A549 (cell line): ENCODE measurements at regions not wholly inside any gene's neighbourhood (a gene's known extent, or its start where the extent isn't known, plus 50 kb on each side); places are given as distances from the start of the nearest gene placed in this dataset.

Source experiments
- ATAC-seq, 2 experiments: fragments of 200-7000 bp in 1 of 2; fragments of >200 bp in 1 of 2; cut with Nextera tagmentation in 1 of 2; cut with Tn5 transposase in 1 of 2; 3 replicates each; pipeline versions ENCODE4 v1.8.0 to v1.9.1; 2018 to 2020; ENCODE audit warnings: mild to moderate bottlenecking in 1 of 2, moderate library complexity in 1 of 2
- CTCF ChIA-PET: fragments of 300-600 bp; sonication (Branson Sonifier 250); formaldehyde crosslinking; extraction: SDS; loops from one replicate; lab custom pipeline; 2021; ENCODE audit warnings: antibody characterized with exemption, inconsistent platforms; lab: Yijun Ruan, JAX
- POLR2A ChIA-PET: fragments of 350-600 bp; formaldehyde crosslinking; extraction: SDS; loops from one replicate; lab custom pipeline; 2021; ENCODE audit warnings: antibody characterized with exemption, inconsistent platforms; lab: Yijun Ruan, JAX
- DNase-seq, 2 experiments: peaks; one replicate each; pipeline versions ENCODE4 v3.0.0 to v3.0.0-alpha.2; 2011 to 2016; ENCODE audit warnings: low read depth in 1 of 2, low spot score in 1 of 2
- FAIRE-seq: peaks from 2 replicates; lab custom pipeline; 2011; peaks lifted over from hg19 to GRCh38; lab: Jason Lieb, UNC
- H3K27ac ChIP-seq, 2 experiments: fragments of >200 bp; sonication (Bioruptor Twin); formaldehyde crosslinking; 3 replicates each; pipeline ENCODE4 v1.5.1; 2016 to 2017
- H3K4me1 ChIP-seq: fragments of >200 bp; sonication (Bioruptor Twin); formaldehyde crosslinking; 3 replicates; pipeline ENCODE4 v1.6.1; 2016
- H3K4me2 ChIP-seq: fragments of >200 bp; sonication (Bioruptor Twin); formaldehyde crosslinking; 3 replicates; pipeline ENCODE4 v1.6.1; 2016
- H3K4me3 ChIP-seq: fragments of >200 bp; sonication (Bioruptor Twin); formaldehyde crosslinking; 3 replicates; pipeline ENCODE4 v1.5.1; 2016
- H3K9me3 ChIP-seq: fragments of >200 bp; sonication (Bioruptor Twin); formaldehyde crosslinking; 3 replicates; pipeline ENCODE4 v1.6.1; 2016
- BCL3 ChIP-seq: fragments of >200 bp; sonication (Bioruptor Twin); formaldehyde crosslinking; IDR thresholded peaks from 3 replicates; pipeline ENCODE4 v1.6.1; 2016
- BHLHE40 ChIP-seq: IDR thresholded peaks from 2 replicates; pipeline ENCODE4 v1.6.1; 2012; ENCODE audit warnings: low read depth, low read length, inconsistent platforms
- CBX2 ChIP-seq: fragments of 200-600 bp; sonication (generic); IDR thresholded peaks from 2 replicates; pipeline ENCODE4 v1.6.1; 2016; ENCODE audit warnings: low read depth, mild to moderate bottlenecking, borderline replicate concordance
- CBX8 ChIP-seq: fragments of 200-600 bp; sonication (generic); IDR thresholded peaks from 2 replicates; pipeline ENCODE4 v1.6.1; 2016
- CEBPB ChIP-seq, 2 experiments: fragments of >200 bp in 1 of 2; sonication (Bioruptor Twin) in 1 of 2; formaldehyde crosslinking in 1 of 2; IDR thresholded peaks; 2 replicates each; pipeline ENCODE4 v1.6.1; 2012 to 2016
- CHD4 ChIP-seq: fragments of 200-600 bp; sonication (generic); IDR thresholded peaks from 2 replicates; pipeline ENCODE4 v1.6.1; 2016; ENCODE audit warnings: antibody characterized with exemption, mild to moderate bottlenecking, borderline replicate concordance
- CTCF ChIP-seq: fragments of >200 bp; sonication (Bioruptor Twin); formaldehyde crosslinking; IDR thresholded peaks from 3 replicates; pipeline ENCODE4 v1.5.1; 2016
- E2F6 ChIP-seq: IDR thresholded peaks from 2 replicates; pipeline ENCODE4 v1.6.1; 2012; ENCODE audit warnings: low read depth, borderline replicate concordance
- EP300 ChIP-seq, 2 experiments: fragments of >200 bp; sonication (Bioruptor Twin); formaldehyde crosslinking; IDR thresholded peaks; 2 replicates in 1 of 2; 3 replicates in 1 of 2; pipeline ENCODE4 v1.6.1; 2016 to 2017
- ESRRA ChIP-seq: fragments of 150-350 bp; IDR thresholded peaks from 2 replicates; pipeline ENCODE4 v1.6.1; 2014; ENCODE audit warnings: mild to moderate bottlenecking, low read length, borderline replicate concordance
- FOSL2 ChIP-seq, 2 experiments: fragments of 450-650 bp in 1 of 2; fragments of >200 bp in 1 of 2; sonication (Bioruptor Twin) in 1 of 2; formaldehyde crosslinking; IDR thresholded peaks; 2 replicates each; pipeline versions ENCODE4 v1.5.0 to v1.6.1; 2016 to 2020; ENCODE audit warnings: mild to moderate bottlenecking in 1 of 2, moderate library complexity in 1 of 2
- HDAC2 ChIP-seq: fragments of 200-600 bp; sonication (generic); IDR thresholded peaks from 2 replicates; pipeline ENCODE4 v1.6.1; 2016
- HOXA7 ChIP-seq: fragments of 250-450 bp; sonication (Bioruptor Pico); IDR thresholded peaks from 2 replicates; pipeline ENCODE4 v1.5.0; 2020; ENCODE audit warnings: mild to moderate bottlenecking, moderate library complexity
- HOXB13 ChIP-seq: fragments of 250-450 bp; sonication (Bioruptor Pico); IDR thresholded peaks from 2 replicates; pipeline ENCODE4 v1.5.0; 2020; ENCODE audit warnings: low read depth, mild to moderate bottlenecking, moderate library complexity
- HOXB5 ChIP-seq: fragments of 250-450 bp; sonication (Bioruptor Pico); IDR thresholded peaks from 2 replicates; pipeline ENCODE4 v1.5.0; 2020; ENCODE audit warnings: mild to moderate bottlenecking, moderate library complexity
- JUN ChIP-seq, 2 experiments: fragments of >200 bp; sonication (Bioruptor Twin); formaldehyde crosslinking; IDR thresholded peaks; 2 replicates in 1 of 2; 3 replicates in 1 of 2; pipeline ENCODE4 v1.6.1; 2016 to 2017
- KDM1A ChIP-seq: fragments of 200-600 bp; sonication (generic); IDR thresholded peaks from 2 replicates; pipeline ENCODE4 v1.6.1; 2016; ENCODE audit warnings: low read depth, mild to moderate bottlenecking
- MYC ChIP-seq: IDR thresholded peaks from 2 replicates; pipeline ENCODE4 v1.6.1; 2012; ENCODE audit warnings: mild to moderate bottlenecking, inconsistent platforms, low read length, improper control_type of control experiment, borderline replicate concordance
- NR3C1 ChIP-seq: fragments of >200 bp; sonication (Bioruptor Twin); formaldehyde crosslinking; IDR thresholded peaks from 3 replicates; pipeline ENCODE4 v1.6.1; 2017
- REST ChIP-seq: fragments of 200-600 bp; sonication (generic); IDR thresholded peaks from 2 replicates; pipeline ENCODE4 v1.6.1; 2016; ENCODE audit warnings: antibody characterized with exemption, mild to moderate bottlenecking, moderate library complexity
- USF2 ChIP-seq: fragments of 450-650 bp; IDR thresholded peaks from 2 replicates; pipeline ENCODE4 v1.6.1; 2014; ENCODE audit warnings: antibody characterized with exemption
- ZNF302 ChIP-seq: fragments of 250-450 bp; sonication (Bioruptor Pico); IDR thresholded peaks from 2 replicates; pipeline ENCODE4 v1.9.0; 2021; ENCODE audit warnings: inconsistent platforms, mild to moderate bottlenecking, moderate library complexity
- ZSCAN20 ChIP-seq: fragments of 250-450 bp; sonication (Bioruptor Pico); IDR thresholded peaks from 2 replicates; pipeline ENCODE4 v1.8.0; 2022; ENCODE audit warnings: mild to moderate bottlenecking, moderate library complexity
- WGBS: methylation state at CpG from one replicate; pipeline ENCODE4 v1.1.6; 2017; ENCODE audit errors: missing lambda C conversion rate; 5-methylcytosine and 5-hydroxymethylcytosine counted together

- no peak overlapping the region for H3K27ac ChIP-seq
- H3K4me1 ChIP-seq: peaks cover 14% of the 10 kb centered on the region
- no peak for DNase-seq
- H3K4me2 ChIP-seq: no peak overlapping the region
- TF ChIP-seq REST (no peak), CEBPB (IDR thresholded peaks at IDR 0.05) (no peak), CBX8 (no peak), JUN (IDR thresholded peaks at IDR 0.05) (no peak), NR3C1 (no peak), HOXA7 (CRISPR knock-in tag) (no peak), ESRRA (no peak), E2F6 (no peak), ZNF302 (CRISPR knock-in tag) (no peak), BHLHE40 (no peak), CHD4 (no peak), FOSL2 (IDR thresholded peaks at IDR 0.05) (no peak), FOSL2 (CRISPR knock-in tag; IDR thresholded peaks at IDR 0.05) (no peak), EP300 (IDR thresholded peaks at IDR 0.05) (no peak), ZSCAN20 (CRISPR knock-in tag) (no peak), KDM1A (no peak), HOXB5 (CRISPR knock-in tag) (no peak), BCL3 (no peak), HOXB13 (no peak), HDAC2 (no peak), MYC (no peak)
- ATAC-seq: no peak
- no peak for FAIRE-seq
- 85% methylated on average over 5 of the region's 5 CpGs for WGBS
- no peaks in the 10 kb centered on the region for H3K9me3 ChIP-seq
- no peak overlapping the region for H3K4me3 ChIP-seq
- ChIA-PET CTCF (interaction anchor here (1.5 kb wide), 1 partner anchor 10 kb away, joined by 5 read pairs; no protein-coding TSS in a partner anchor), POLR2A (no interaction called here)
Observed at GRCh38 chr5:93151896-93152295, 429.1 kb downstream of the NR2F1-AS1 start.

- Histone ChIP-seq H3K4me1 (peaks cover 14% of the 10 kb centered on the region), H3K4me2 (peak overlapping the region; percentile 31; the same call in 2 of the 3 replicates)
- no peak for TF ChIP-seq CTCF
- no peak for TF ChIP-seq USF2
- TF ChIP-seq CBX2: no peak
- TF ChIP-seq, all 56 proteins: peak for 0
- FAIRE-seq (no peak), DNase-seq (no peak), ATAC-seq (no peak)
- no peaks in the 10 kb centered on the region for H3K9me3 ChIP-seq
- no peak overlapping the region for H3K27ac ChIP-seq
- ChIA-PET POLR2A (no interaction called here), CTCF (no interaction called here)
- H3K4me3 ChIP-seq: no peak overlapping the region
Observed at GRCh38 chr5:93151121-93151520, 429.9 kb downstream of the NR2F1-AS1 start.
